ENCODE measurements at regions not wholly inside any gene's neighbourhood (a gene's known extent, or its start where the extent isn't known, plus 50 kb on each side); places are given as distances from the start of the nearest gene placed in this dataset.

GRCh38 chr4:138401334-138401733 is 159.2 kb upstream of the SLC7A11 start:
- no peaks in the 10 kb centered on the region for H3K27me3 ChIP-seq
- no peaks in the 10 kb centered on the region for H3K4me1 ChIP-seq (ENCODE audit: insufficient read depth)
- TF ChIP-seq EP300 (IDR thresholded peaks at IDR 0.05) (no peak), CTCF (IDR thresholded peaks at IDR 0.05) (no peak), POLR2A (IDR thresholded peaks at IDR 0.05) (no peak)
- no peaks in the 10 kb centered on the region for H3K9me3 ChIP-seq
- DNase-seq, result peak; percentile 41 to 58 (median 53)
- H3K36me3 ChIP-seq, result no peaks in the 10 kb centered on the region
- H3K4me3 ChIP-seq, result no peak overlapping the region
- intact Hi-C loops (cut with DNase I), result no loop called here
- no peak overlapping the region for H3K27ac ChIP-seq
- 3 to 4% (median 3%) methylated on average over 3 of the region's 3 CpGs for WGBS, 3 donors

GRCh38 chr4:138400543-138400942 is 158.4 kb upstream of the SLC7A11 start:
- H3K9me3 ChIP-seq, result no peaks in the 10 kb centered on the region
- TF ChIP-seq EP300 (IDR thresholded peaks at IDR 0.05) (no peak), POLR2A (IDR thresholded peaks at IDR 0.05) (no peak), CTCF (IDR thresholded peaks at IDR 0.05) (no peak)
- no peaks in the 10 kb centered on the region for H3K36me3 ChIP-seq
- intact Hi-C loops (cut with DNase I), result no loop called here
- 56 to 73% (median 66%) methylated on average over 4 of the region's 4 CpGs for WGBS, 3 donors
- DNase-seq, result no peak
- H3K27me3 ChIP-seq, result no peaks in the 10 kb centered on the region
- H3K4me1 ChIP-seq (ENCODE audit: insufficient read depth), result no peaks in the 10 kb centered on the region
- H3K27ac ChIP-seq, result no peak overlapping the region
- no peak overlapping the region for H3K4me3 ChIP-seq

DNA sequence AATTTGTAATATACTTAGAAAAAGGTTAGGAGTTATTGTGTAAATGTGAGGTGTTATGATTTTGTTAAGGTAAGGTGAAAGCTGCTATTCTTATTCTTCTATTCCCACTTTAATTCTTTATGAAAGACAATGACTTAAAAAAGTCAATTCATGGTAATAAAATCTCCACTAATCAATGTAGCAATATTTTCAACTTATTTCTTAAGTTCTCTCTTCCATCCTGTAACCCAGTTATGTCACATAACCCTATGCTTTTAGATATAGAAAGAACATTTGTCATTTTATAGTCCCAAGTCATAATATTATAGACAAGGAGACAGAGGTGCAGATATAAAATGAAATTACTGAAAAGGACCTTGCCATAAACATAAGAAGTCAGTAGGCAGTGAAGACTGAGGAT is 157.9 kb upstream of the SLC7A11 start:
- TF ChIP-seq POLR2A (IDR thresholded peaks at IDR 0.05), result no peak
- TF ChIP-seq EP300 (IDR thresholded peaks at IDR 0.05), result no peak
- no peak for TF ChIP-seq CTCF (IDR thresholded peaks at IDR 0.05)
- Histone ChIP-seq H3K4me3 (no peak overlapping the region), H3K27me3 (no peaks in the 10 kb centered on the region), H3K9me3 (no peaks in the 10 kb centered on the region), H3K27ac (no peak overlapping the region), H3K4me1 (ENCODE audit: insufficient read depth) (no peaks in the 10 kb centered on the region), H3K36me3 (no peaks in the 10 kb centered on the region)
- no peak for DNase-seq
- intact Hi-C loops (cut with DNase I), result no loop called here

GRCh38 chr4:138399081-138399480 is 156.9 kb upstream of the SLC7A11 start:
- intact Hi-C loops (cut with DNase I), result no loop called here
- H3K27ac ChIP-seq, result no peak overlapping the region
- H3K9me3 ChIP-seq, result no peaks in the 10 kb centered on the region
- H3K27me3 ChIP-seq, result no peaks in the 10 kb centered on the region
- H3K4me1 ChIP-seq (ENCODE audit: insufficient read depth), result no peaks in the 10 kb centered on the region
- H3K36me3 ChIP-seq, result no peaks in the 10 kb centered on the region
- DNase-seq, result no peak
- TF ChIP-seq POLR2A (IDR thresholded peaks at IDR 0.05), result no peak
- no peak for TF ChIP-seq CTCF (IDR thresholded peaks at IDR 0.05)
- TF ChIP-seq EP300 (IDR thresholded peaks at IDR 0.05), result no peak
- no peak overlapping the region for H3K4me3 ChIP-seq

- Histone ChIP-seq H3K4me3 (no peak overlapping the region), H3K9me3 (no peaks in the 10 kb centered on the region), H3K27ac (no peak overlapping the region), H3K27me3 (no peaks in the 10 kb centered on the region), H3K4me1 (ENCODE audit: insufficient read depth) (no peaks in the 10 kb centered on the region), H3K36me3 (no peaks in the 10 kb centered on the region)
- intact Hi-C loops (cut with DNase I), result no loop called here
- no peak for TF ChIP-seq POLR2A (IDR thresholded peaks at IDR 0.05)
- TF ChIP-seq CTCF (IDR thresholded peaks at IDR 0.05), result no peak
- no peak for TF ChIP-seq EP300 (IDR thresholded peaks at IDR 0.05)
- DNase-seq, result no peak
Observed at GRCh38 chr4:138398322-138398721, 156.2 kb upstream of the SLC7A11 start.
